ENCODE measurements at regions not wholly inside any gene's neighbourhood (a gene's known extent, or its start where the extent isn't known, plus 50 kb on each side); places are given as distances from the start of the nearest gene placed in this dataset.

DNA sequence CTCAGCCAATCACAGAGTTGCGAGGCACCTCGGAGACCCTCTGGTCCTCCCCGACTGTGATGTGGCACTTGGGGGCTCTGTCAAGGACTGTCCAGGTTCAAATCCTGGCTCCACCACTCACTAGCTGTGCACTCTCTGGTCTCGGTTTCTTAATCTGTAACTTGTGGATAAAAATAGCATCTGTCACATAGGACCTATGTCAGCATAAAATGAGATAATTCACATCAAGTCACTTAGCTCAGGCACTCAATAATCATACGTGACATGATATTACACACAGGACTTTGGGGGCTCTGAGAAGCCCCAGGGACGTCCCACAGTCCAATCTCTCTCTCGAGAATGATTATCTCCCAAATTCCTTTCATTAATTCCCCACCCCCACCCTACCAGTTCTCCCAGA is 166.4 kb downstream of the COPRS start:
- POLR2A ChIA-PET, result interaction anchor here (0.6 kb wide), 1 partner anchor 48 kb away, joined by 3 read pairs; no protein-coding TSS in a partner anchor
- H3K27ac ChIP-seq (ENCODE audit: extremely low read depth, low read depth, low read length), result no peak overlapping the region
- H3K4me2 ChIP-seq (ENCODE audit: insufficient read depth, low read length), result no peak overlapping the region
- no peak overlapping the region for H3K9ac ChIP-seq (ENCODE audit: insufficient read depth in 1 of 2, low read depth in 2 of 2, low read length in 2 of 2)
- no peaks in the 10 kb centered on the region for H4K20me1 ChIP-seq (replicated peaks; ENCODE audit: control insufficient read depth, insufficient read depth, low read length)
- H3K79me2 ChIP-seq (ENCODE audit: control insufficient read depth, insufficient read depth, low read length), result no peaks in the 10 kb centered on the region
- H3K9me3 ChIP-seq (replicated peaks; ENCODE audit: control insufficient read depth, insufficient read depth, low read depth, low read length), result no peaks in the 10 kb centered on the region
- H2AFZ ChIP-seq (ENCODE audit: low read depth, low read length), result no peak overlapping the region
- CTCF ChIA-PET (ENCODE audit: low intra/inter-chr PET ratio), result no interaction called here
- H3K4me3 ChIP-seq, result no peak overlapping the region
- in situ Hi-C loops (cut with MboI), result no loop called here
- intact Hi-C loops (cut with micrococcal nuclease), result no loop called here
- no peaks in the 10 kb centered on the region for H3K4me1 ChIP-seq (replicated peaks in 1 of 2; ENCODE audit: control insufficient read depth in 2 of 2, insufficient read depth in 2 of 2, low read length in 2 of 2)
- DNase-seq (ENCODE audit: extremely low read depth in 1 of 4, low spot score in 3 of 4), result no peak
- no peak for ATAC-seq
- FAIRE-seq, result no peak
- BruUV-seq (replicated peaks), result no TSS peak
- no peaks in the 10 kb centered on the region for H3K36me3 ChIP-seq (ENCODE audit: control insufficient read depth, insufficient read depth, low read length)
- peaks cover 14 to 44% of the 10 kb centered on the region in 2 experiments for H3K27me3 ChIP-seq (ENCODE audit: control insufficient read depth in 2 of 2, insufficient read depth in 2 of 2, low read length in 2 of 2)
- TF ChIP-seq POLR2A (conservative IDR thresholded peaks at IDR 0.05) (no peak), ZNF431 (CRISPR knock-in tag; IDR thresholded peaks at IDR 0.05) (no peak), ZBTB8A (IDR thresholded peaks at IDR 0.05; ENCODE audit: partially characterized antibody) (no peak), MXI1 (IDR thresholded peaks at IDR 0.05; ENCODE audit: low read depth, low read length) (no peak), NCOA6 (IDR thresholded peaks at IDR 0.05) (no peak), DACH1 (IDR thresholded peaks at IDR 0.05; ENCODE audit: partially characterized antibody) (no peak), MAFG (tag; conservative IDR thresholded peaks at IDR 0.05) (0 out of 2 replicates have a peak, but pooled peaks have one; percentile 26), ZNF57 (CRISPR knock-in tag; IDR thresholded peaks at IDR 0.05) (no peak), FOXP1 (CRISPR knock-in tag; IDR thresholded peaks at IDR 0.05) (no peak), C11orf30 (IDR thresholded peaks at IDR 0.05; ENCODE audit: low read depth) (peak; percentile 51; the same call in 1 of the 2 replicates), NFIC (IDR thresholded peaks at IDR 0.05) (no peak), SMAD4 (CRISPR knock-in tag; conservative IDR thresholded peaks at IDR 0.05) (no peak), IFI16 (CRISPR knock-in tag; IDR thresholded peaks at IDR 0.05) (no peak), ZNF316 (IDR thresholded peaks at IDR 0.05) (peak; percentile 61)
- TF ChIP-seq, protein P1, sequence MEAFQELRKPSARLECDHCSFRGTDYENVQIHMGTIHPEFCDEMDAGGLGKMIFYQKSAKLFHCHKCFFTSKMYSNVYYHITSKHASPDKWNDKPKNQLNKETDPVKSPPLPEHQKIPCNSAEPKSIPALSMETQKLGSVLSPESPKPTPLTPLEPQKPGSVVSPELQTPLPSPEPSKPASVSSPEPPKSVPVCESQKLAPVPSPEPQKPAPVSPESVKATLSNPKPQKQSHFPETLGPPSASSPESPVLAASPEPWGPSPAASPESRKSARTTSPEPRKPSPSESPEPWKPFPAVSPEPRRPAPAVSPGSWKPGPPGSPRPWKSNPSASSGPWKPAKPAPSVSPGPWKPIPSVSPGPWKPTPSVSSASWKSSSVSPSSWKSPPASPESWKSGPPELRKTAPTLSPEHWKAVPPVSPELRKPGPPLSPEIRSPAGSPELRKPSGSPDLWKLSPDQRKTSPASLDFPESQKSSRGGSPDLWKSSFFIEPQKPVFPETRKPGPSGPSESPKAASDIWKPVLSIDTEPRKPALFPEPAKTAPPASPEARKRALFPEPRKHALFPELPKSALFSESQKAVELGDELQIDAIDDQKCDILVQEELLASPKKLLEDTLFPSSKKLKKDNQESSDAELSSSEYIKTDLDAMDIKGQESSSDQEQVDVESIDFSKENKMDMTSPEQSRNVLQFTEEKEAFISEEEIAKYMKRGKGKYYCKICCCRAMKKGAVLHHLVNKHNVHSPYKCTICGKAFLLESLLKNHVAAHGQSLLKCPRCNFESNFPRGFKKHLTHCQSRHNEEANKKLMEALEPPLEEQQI (IDR thresholded peaks at IDR 0.05), result no peak
- no peaks in the 10 kb centered on the region for H3K9me1 ChIP-seq (ENCODE audit: control insufficient read depth, insufficient read depth, low read length)
- WGBS (ENCODE audit: insufficient coverage, low coverage, missing lambda C conversion rate), result 0% methylated on average over 7 of the region's 7 CpGs
